Esophagus squamous epithelium (tissue), 4 donors: ENCODE measurements at regions not wholly inside any gene's neighbourhood (a gene's known extent, or its start where the extent isn't known, plus 50 kb on each side); places are given as distances from the start of the nearest gene placed in this dataset.

Source experiments
- POLR2A ChIP-seq, 4 donors: fragments of 450-650 bp; IDR thresholded peaks; one replicate each; pipeline ENCODE4 v1.6.1; 2017; ENCODE audit warnings: antibody characterized with exemption in 4 of 4, mild to moderate bottlenecking in 4 of 4, moderate library complexity in 3 of 4
- TF ChIP-seq, protein P1 (sequence below), 6 experiments: fragments of 450-650 bp in 4 of 6; fragments of 200-600 bp in 2 of 6; sonication (generic) in 2 of 6; IDR thresholded peaks; one replicate each; pipeline ENCODE4 v1.5.1; 2016 to 2019; ENCODE audit warnings: antibody characterized with exemption in 6 of 6, mild to moderate bottlenecking in 4 of 6, moderate library complexity in 4 of 6

DNA sequence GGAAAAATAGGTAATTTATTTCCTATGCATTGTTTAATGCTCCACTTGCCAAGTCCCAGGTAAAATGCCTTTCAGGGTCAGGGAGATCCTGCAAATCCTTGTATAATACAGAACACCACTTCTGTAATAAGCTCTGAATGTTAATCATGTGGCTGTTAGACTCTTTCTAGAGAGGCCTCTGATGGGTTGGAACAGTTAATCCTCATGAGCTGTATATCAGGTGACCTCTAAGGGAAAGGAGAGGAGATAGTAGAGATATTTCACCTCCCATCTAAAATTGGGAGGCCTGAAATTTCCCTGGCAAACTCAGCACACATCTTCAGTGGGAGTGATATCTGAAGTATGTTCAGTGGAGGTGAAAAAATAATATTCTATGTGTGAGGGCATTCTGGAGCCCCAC is 210.6 kb upstream of the WDFY3 start:
- TF ChIP-seq, protein P1, sequence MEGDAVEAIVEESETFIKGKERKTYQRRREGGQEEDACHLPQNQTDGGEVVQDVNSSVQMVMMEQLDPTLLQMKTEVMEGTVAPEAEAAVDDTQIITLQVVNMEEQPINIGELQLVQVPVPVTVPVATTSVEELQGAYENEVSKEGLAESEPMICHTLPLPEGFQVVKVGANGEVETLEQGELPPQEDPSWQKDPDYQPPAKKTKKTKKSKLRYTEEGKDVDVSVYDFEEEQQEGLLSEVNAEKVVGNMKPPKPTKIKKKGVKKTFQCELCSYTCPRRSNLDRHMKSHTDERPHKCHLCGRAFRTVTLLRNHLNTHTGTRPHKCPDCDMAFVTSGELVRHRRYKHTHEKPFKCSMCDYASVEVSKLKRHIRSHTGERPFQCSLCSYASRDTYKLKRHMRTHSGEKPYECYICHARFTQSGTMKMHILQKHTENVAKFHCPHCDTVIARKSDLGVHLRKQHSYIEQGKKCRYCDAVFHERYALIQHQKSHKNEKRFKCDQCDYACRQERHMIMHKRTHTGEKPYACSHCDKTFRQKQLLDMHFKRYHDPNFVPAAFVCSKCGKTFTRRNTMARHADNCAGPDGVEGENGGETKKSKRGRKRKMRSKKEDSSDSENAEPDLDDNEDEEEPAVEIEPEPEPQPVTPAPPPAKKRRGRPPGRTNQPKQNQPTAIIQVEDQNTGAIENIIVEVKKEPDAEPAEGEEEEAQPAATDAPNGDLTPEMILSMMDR (IDR thresholded peaks at IDR 0.05) = no peak
- no peak for TF ChIP-seq POLR2A (IDR thresholded peaks at IDR 0.05)
